GM21515 (cell line): ENCODE measurements at regions not wholly inside any gene's neighbourhood (a gene's known extent, or its start where the extent isn't known, plus 50 kb on each side); places are given as distances from the start of the nearest gene placed in this dataset.
"Not testable (repeated sequence)": the region's sequence is repeated elsewhere in the genome, so short reads cannot be mapped to it uniquely, and the experiment has no call there.

Source experiments
- ATAC-seq: cut with Tn5 transposase; IDR thresholded peaks from one replicate; pipeline ENCODE4 v1.9.1; 2021; ENCODE audit not compliant: unreplicated experiment

DNA sequence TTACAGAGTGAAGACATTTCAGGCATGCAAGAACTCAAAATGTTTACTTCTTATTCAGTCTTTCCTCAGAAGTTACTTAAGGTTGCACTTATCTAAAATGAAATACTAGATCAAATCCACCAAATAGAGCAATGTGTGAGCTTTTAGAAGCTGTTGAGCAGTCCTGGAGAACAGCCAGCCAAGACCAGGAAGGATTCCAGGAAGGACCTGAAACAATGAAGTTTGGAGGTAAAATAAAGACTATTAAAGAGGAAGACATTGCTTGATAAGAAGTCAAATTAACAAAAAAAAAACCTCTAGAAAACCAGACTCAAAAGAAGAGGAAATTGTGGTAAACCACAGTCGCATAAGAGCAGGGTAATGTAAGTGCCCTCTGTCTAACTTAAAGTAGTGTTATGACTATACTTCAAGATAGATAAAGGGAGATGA is 156.2 kb upstream of the S1PR3 start:
- ATAC-seq: no peak

- ATAC-seq: no peak
Observed at GRCh38 chr9:88835772-88836171, 155.5 kb upstream of the S1PR3 start.

DNA sequence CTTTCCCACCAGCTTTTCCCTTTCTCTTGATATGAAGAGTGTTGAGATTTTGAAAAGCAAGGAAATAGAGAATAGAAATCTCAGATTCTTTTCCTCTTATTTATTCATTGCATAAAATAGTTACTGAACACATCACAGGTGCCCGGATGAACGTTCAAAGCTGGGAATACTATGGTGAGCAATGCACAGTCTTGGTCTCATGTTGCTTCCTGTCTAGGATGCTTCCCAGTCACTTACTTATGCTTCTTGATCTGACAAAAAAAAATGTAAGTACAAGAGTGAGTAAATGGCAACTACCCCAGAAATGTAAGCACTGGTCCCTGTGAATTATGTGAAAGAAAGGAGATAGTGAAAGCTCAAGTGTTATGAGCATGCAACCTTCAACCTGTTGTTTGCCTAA is 153.5 kb upstream of the S1PR3 start:
- no peak for ATAC-seq

DNA sequence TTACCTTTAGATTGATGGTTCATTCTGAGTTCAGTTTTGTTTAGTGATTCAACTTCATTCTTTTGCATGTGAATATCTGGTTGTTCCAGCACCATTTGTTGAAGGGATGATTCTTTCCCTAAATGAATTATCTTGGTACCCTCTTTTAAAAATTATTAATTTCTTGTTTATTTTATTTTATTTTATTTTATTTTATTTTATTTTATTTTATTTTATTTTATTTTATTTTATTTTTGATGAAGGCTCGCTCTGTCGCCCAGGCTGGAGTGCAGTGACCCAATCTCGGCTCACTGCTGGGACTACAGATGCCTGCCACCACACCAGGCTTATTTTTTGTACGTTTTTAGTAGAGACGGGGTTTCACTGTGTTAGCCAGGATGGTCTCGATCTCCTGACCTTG is 141.4 kb upstream of the S1PR3 start:
- not testable (repeated sequence) for ATAC-seq

GRCh38 chr9:88852794-88853193 is 138.5 kb upstream of the S1PR3 start:
- no peak for ATAC-seq

- no peak for ATAC-seq
Observed at GRCh38 chr9:88870627-88871026, 120.6 kb upstream of the S1PR3 start.

GRCh38 chr9:88871669-88872068 is 119.6 kb upstream of the S1PR3 start:
- no peak for ATAC-seq

- ATAC-seq: no peak
Observed at GRCh38 chr9:88872192-88872946, 118.9 kb upstream of the S1PR3 start.

DNA sequence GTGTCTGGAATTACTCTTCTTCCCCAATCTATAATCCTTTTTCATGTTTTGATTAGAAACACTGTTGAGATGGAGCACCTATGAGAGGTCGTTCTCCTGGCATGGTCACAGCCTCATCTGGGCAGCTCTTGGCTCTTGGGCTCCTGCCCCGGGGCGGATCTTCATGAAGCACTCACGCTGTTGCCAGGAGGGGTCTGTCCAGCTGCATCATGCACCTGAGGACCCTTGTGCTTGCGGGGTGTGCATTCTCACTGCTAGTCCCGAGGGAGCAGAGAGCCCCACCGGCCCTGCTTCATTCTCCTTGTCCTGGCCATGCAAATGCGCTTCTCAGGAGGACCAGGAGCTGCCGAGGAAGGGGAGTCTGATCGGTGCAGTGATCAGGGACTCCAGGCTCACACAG is 117.6 kb upstream of the S1PR3 start:
- ATAC-seq: no peak

- no peak for ATAC-seq
Observed at GRCh38 chr9:88874391-88874790, 116.9 kb upstream of the S1PR3 start.

DNA sequence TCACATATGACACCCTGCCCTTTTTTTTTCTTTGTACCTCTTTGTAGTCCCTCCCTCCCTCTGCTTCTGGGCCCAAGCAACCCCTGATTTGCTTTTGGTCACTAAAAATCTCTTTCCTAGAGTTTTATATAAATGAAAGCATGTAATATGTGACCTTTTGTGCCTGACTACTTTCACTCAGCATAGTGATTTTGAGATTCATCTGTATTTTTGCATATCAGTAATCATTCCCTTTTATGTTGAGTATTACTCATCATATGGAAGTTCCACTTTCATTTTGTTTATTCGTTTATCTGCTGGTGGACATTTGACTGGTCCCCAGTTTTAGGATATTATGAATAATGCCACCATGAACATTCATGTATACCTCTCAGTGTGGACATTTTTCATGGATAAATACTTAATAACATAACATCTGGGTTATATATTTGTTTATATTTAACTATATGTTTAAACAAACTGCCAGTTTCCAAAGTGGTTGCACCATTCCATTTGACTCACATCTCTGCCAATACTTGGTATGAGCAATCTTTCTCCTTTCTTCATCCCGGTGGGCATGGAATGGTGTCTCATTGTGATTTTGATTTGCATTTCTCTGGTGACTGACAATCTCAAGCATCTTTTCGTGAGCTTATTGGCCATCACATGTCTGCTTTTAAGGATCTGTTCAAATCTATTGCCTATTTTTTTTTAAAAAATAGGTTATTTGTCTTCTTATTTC is 115.7 kb upstream of the S1PR3 start:
- no peak for ATAC-seq

DNA sequence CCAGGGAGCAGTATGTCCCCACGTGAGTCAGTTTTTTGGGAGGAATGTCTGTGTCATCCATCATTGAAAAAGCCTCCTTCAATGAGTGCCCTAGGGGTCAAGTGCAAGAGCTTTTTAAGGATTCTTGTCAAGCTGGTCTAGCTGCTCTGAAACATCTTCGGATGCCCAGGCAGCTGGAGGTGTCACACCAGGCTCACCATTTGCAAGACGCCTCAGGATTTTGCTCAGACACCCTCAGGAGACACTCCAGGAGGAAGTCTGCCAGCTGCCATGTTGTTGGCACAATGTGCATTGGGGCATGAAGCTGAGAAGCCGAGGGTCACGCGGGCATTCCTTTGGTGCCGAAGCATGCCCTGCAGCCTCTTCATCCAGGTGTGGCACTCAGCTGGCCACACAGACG is 111.1 kb upstream of the S1PR3 start:
- no peak for ATAC-seq

- ATAC-seq: not testable (repeated sequence)
Observed at GRCh38 chr9:88884291-88884690, 107.0 kb upstream of the S1PR3 start.

- not testable (repeated sequence) for ATAC-seq
Observed at GRCh38 chr9:88886762-88887161, 104.5 kb upstream of the S1PR3 start.

DNA sequence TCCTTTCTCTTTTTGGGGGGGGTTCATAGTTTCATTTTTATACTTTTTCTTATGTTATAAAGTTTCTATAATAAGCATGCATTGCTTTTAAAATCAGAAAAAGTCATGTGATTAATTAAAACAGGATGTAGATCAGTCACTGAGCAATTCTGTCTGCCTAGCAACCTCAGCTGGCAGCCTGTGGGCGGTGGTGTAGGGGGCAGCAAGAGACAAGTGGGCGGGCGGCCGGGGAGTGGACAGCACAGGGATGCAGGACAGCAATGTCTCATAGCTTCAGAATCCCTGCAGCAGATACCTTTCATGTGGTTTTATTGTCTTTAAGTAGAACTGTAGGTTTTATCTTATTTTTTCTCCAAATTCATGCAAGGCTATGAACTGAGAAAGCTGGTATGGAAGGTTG is 101.9 kb upstream of the S1PR3 start:
- no peak for ATAC-seq

DNA sequence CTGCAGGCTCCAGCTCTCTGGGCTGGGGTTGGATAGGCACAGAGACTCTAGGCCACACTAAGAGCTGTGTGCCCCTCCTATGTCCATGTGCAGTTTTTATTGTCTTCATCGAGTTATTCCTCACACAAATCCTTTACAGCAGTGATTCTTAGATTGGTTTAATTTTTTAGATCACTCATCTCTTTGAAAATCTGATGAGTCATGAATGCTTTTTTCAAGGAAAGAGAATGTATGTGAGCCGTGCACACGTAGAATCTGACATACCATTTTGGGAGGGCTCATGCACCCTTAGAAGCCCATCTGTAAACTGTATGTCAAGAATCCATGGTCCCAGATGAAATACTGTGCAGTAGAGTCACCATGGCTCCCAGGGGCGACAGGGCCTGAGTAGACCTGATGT is 100.7 kb upstream of the S1PR3 start:
- ATAC-seq: no peak

- no peak for ATAC-seq
Observed at GRCh38 chr9:88891040-88891439, 100.2 kb upstream of the S1PR3 start.

- no peak for ATAC-seq
Observed at GRCh38 chr9:88892724-88893123, 98.5 kb upstream of the S1PR3 start.

DNA sequence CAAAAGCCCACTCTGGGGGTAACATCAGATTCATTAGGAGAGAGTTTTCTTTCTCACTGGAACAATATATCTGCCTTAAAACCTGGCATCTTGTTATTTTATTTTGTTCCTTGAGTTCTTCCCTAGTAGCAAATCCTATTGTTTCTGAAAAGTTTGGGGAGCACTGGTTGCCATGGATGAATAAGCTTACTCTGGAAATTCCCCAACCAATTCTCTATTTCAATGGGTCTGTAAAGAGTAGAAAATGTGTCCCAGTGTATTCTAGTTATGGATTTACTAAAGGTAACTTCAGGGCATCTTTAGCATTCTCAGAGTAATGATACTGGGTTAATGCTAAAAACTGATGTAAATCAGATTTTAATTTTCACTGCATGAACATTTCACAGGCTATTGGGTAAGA is 94.2 kb upstream of the S1PR3 start:
- ATAC-seq: no peak

- no peak for ATAC-seq
Observed at GRCh38 chr9:88898039-88898720, 93.1 kb upstream of the S1PR3 start.

DNA sequence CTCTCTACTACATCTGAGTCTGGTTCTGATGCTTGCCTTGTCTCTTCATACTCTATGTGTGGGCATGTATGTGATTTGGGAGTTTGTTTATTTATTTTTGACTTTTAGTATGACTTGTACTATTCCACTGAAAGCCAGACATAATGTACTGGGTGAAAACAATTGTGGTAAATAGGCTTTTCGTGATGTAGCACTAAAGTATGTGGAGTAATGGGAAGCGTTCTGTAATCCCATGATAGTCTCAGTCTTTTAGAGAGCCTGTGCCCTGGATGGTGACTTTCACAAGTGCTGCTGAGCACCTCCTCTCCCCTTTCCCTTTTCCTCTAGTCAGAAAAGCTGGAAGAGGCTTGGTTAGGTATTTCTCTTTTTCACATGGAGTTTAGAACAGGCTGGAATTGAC is 85.8 kb upstream of the S1PR3 start:
- ATAC-seq: no peak

DNA sequence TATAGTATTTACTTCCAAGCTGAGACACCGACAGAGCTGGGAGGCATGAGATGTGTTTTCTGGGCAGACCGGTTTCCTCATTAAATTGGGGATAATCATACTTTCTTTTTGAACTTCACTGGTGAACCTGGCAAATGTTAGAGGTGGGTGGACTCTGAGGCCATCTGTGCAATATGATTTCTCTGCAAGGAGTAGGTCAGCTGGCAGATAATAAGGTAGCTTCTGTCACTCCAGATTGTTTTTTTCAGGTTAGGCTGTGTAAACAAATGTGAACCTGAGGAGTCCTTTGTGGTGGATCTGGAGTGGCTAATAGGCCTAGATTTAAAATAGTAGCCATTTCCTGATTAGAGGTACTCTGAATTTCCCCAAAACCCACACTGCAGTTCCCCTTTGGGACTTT is 75.4 kb upstream of the S1PR3 start:
- ATAC-seq: no peak
